Gastroesophageal sphincter (tissue), 4 donors: ENCODE measurements at regions not wholly inside any gene's neighbourhood (a gene's known extent, or its start where the extent isn't known, plus 50 kb on each side); places are given as distances from the start of the nearest gene placed in this dataset.

Experiments
- ATAC-seq: fragments of 150-250 bp; one replicate; pipeline ENCODE4 v1.9.1; 2016; ENCODE audit warnings: mild to moderate bottlenecking, moderate library complexity
- H3K27ac ChIP-seq, 4 donors: fragments of 200-600 bp; sonication (generic) in 3 of 4; 1 replicate in 3 of 4; 2 replicates in 1 of 4; pipeline ENCODE4 v1.5.1; 2016 to 2019
- H3K27me3 ChIP-seq: fragments of 200-600 bp; sonication (generic); one replicate; pipeline ENCODE4 v1.5.1; 2019
- H3K36me3 ChIP-seq, 2 donors: fragments of 200-600 bp; sonication (generic); one replicate each; pipeline ENCODE4 v1.5.1; 2019; ENCODE audit warnings: control low read depth in 1 of 2
- H3K4me1 ChIP-seq, 3 donors: fragments of 200-600 bp; sonication (generic); 1 replicate in 2 of 3; 2 replicates in 1 of 3; pipeline ENCODE4 v1.5.1; 2016 to 2019; ENCODE audit warnings: control low read depth in 2 of 3
- H3K4me3 ChIP-seq, 2 donors: fragments of 200-600 bp; sonication (generic); one replicate each; pipeline ENCODE4 v1.5.1; 2019; ENCODE audit warnings: mild to moderate bottlenecking in 1 of 2, moderate library complexity in 1 of 2
- H3K9me3 ChIP-seq, 3 donors: fragments of 200-600 bp; sonication (generic); one replicate each; pipeline ENCODE4 v1.5.1; 2017 to 2019; ENCODE audit warnings: control low read depth in 2 of 3
- EP300 ChIP-seq: sonication (generic); formaldehyde crosslinking; IDR thresholded peaks from one replicate; pipeline ENCODE4 v1.6.1; 2017; ENCODE audit warnings: antibody characterized with exemption, mild to moderate bottlenecking
- POLR2A ChIP-seq, 2 donors: fragments of 450-650 bp; IDR thresholded peaks; one replicate each; pipeline ENCODE4 v1.6.1; 2017; ENCODE audit warnings: antibody characterized with exemption in 2 of 2, mild to moderate bottlenecking in 2 of 2, moderate library complexity in 1 of 2
- POLR2AphosphoS5 ChIP-seq: sonication (generic); formaldehyde crosslinking; IDR thresholded peaks from one replicate; pipeline ENCODE4 v1.6.1; 2017; ENCODE audit warnings: antibody characterized with exemption
- WGBS, 2 donors: methylation state at CpG; one replicate each; pipeline ENCODE4 v1.1.5; 2018; ENCODE audit warnings: low coverage in 1 of 2; 5-methylcytosine and 5-hydroxymethylcytosine counted together
- TF ChIP-seq, protein P1 (sequence below), 4 experiments: fragments of 200-600 bp in 2 of 4; fragments of 450-650 bp in 2 of 4; sonication (generic) in 1 of 4; IDR thresholded peaks; one replicate each; pipeline ENCODE4 v1.5.1; 2017 to 2019; ENCODE audit warnings: antibody characterized with exemption in 4 of 4, mild to moderate bottlenecking in 2 of 4, moderate library complexity in 2 of 4

DNA sequence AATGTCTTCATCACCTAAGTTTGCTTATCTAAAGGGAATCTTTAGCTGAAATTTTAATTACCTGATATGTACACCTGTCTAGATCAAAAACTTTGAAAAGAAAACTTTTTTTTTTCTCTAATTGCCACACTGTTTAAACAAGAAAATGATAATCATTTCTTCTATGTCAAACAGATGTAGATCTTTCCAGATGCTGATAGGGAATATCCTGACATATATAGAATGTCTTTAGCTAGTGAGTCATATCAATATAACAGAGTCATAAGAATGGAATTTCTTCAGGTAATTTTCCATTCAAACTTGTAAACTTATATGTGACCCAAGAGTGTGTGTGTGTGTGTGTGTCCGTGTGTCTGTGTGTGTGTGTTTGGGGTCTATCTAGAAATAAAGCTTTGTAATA is 271.9 kb downstream of the GPM6A start:
- peaks cover 0 to 10% (median 0%) of the 10 kb centered on the region in 3 donors for H3K9me3 ChIP-seq
- no peak for TF ChIP-seq POLR2AphosphoS5
- WGBS, 2 donors: 79 to 95% methylated on average over 1 of the region's 1 CpG
- H3K27me3 ChIP-seq: no peaks in the 10 kb centered on the region
- no peak overlapping the region for H3K4me3 ChIP-seq
- no peak for ATAC-seq
- no peaks in the 10 kb centered on the region for H3K36me3 ChIP-seq
- H3K27ac ChIP-seq: no peak overlapping the region
- H3K4me1 ChIP-seq: peaks cover 0 to 6% (median 0%) of the 10 kb centered on the region in 3 donors

DNA sequence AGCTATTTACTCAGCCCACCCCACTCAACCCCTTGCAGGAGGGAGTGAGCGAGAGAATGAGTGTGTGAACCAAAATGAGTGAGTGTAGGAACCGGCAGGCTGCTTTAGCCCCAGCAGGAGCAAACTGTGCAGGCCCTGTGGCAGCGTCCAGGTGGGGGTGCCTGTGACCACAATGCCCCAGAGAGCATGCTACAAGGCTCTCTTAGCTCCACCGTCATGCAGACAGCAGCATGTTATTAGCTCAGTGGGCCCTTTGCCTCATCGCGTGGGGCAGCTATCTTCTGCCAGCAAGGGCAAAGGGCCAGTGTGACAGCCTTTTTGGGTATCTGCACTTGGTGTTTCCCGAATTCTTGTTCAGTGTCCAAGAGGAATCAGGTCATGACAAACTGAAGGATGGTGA is 271.3 kb downstream of the GPM6A start:
- TF ChIP-seq POLR2A (IDR thresholded peaks at IDR 0.05): no peak
- Histone ChIP-seq H3K27ac (no peak overlapping the region), H3K4me3 (no peak overlapping the region), H3K36me3 (no peaks in the 10 kb centered on the region), H3K4me1 (peaks cover 0 to 6% (median 0%) of the 10 kb centered on the region in 3 donors), H3K9me3 (peaks cover 0 to 10% (median 0%) of the 10 kb centered on the region in 3 donors), H3K27me3 (no peaks in the 10 kb centered on the region)
- ATAC-seq: no peak
- WGBS, 2 donors: 83 to 94% methylated on average over 1 to 4 of the region's 7 CpGs

DNA sequence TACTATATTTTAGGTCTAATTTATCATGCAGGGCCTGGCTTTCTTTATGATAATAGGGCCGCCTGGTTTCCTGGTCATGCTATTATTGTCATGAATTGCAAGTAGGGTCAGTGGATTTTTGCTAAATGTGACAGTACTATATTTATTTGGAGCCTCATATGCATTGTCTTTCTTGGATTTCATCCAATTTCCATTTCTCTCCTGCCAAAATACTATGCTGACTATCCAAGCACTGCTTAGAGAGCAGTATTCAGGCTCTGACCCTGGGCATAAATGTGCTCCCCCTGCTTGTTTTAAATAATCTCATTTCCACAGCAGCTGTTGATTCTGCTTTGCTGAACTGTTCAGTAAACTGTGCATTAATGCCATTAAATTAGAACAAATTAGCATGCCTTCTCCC is 269.3 kb downstream of the GPM6A start:
- H3K27ac ChIP-seq: no peak overlapping the region
- no peak for ATAC-seq
- H3K9me3 ChIP-seq: peaks cover 0 to 10% (median 0%) of the 10 kb centered on the region in 3 donors
- H3K36me3 ChIP-seq: no peaks in the 10 kb centered on the region
- H3K4me1 ChIP-seq: peaks cover 0 to 6% (median 0%) of the 10 kb centered on the region in 3 donors
- WGBS, 2 donors: 0 to 50% methylated on average over 1 of the region's 1 CpG
- no peak overlapping the region for H3K4me3 ChIP-seq
- no peak for TF ChIP-seq EP300
- no peak for TF ChIP-seq POLR2A (IDR thresholded peaks at IDR 0.05)
- TF ChIP-seq, protein P1, sequence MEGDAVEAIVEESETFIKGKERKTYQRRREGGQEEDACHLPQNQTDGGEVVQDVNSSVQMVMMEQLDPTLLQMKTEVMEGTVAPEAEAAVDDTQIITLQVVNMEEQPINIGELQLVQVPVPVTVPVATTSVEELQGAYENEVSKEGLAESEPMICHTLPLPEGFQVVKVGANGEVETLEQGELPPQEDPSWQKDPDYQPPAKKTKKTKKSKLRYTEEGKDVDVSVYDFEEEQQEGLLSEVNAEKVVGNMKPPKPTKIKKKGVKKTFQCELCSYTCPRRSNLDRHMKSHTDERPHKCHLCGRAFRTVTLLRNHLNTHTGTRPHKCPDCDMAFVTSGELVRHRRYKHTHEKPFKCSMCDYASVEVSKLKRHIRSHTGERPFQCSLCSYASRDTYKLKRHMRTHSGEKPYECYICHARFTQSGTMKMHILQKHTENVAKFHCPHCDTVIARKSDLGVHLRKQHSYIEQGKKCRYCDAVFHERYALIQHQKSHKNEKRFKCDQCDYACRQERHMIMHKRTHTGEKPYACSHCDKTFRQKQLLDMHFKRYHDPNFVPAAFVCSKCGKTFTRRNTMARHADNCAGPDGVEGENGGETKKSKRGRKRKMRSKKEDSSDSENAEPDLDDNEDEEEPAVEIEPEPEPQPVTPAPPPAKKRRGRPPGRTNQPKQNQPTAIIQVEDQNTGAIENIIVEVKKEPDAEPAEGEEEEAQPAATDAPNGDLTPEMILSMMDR (IDR thresholded peaks at IDR 0.05): no peak
- TF ChIP-seq POLR2AphosphoS5: no peak
- no peaks in the 10 kb centered on the region for H3K27me3 ChIP-seq

DNA sequence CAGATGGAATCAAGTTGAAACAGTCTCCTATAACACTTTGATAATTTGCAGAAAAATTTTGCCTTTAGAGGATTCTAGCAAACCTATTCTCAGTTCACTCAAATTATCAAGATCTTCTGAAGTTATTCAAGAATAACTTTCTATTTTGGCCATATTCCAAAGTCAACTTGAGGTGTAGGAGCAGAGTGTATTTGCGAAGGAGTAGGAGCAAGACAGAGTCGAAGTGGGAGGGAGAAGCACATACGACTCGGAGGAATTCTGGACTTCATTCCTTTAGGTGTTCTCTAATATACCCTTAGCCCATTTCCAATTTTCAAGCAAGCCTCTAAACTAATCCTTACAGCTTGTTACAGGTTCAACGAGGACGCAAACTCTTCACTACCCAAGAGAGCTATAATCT is 252.9 kb downstream of the GPM6A start:
- 66 to 80% methylated on average over 6 of the region's 6 CpGs for WGBS, 2 donors
- H3K27me3 ChIP-seq: no peaks in the 10 kb centered on the region

DNA sequence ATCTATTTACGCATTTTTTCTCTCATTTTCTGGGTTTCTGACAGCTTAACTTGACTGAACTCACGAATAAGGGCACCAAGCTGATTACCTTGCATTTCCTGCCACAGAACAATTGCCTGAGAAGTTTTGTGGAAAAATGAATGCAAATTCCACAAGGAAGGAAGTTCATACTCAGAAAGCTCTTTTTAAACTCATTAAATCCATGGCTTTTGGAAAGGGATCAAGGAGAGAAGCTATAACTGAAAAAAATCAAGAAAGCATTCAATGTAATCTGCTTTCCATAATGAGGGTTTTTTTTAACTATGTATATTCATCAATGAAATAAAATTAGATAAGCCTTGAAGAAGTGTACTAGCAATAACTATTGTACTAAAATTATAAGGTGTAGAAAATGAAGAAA is 252.5 kb downstream of the GPM6A start:
- Histone ChIP-seq H3K9me3 (no peaks in the 10 kb centered on the region), H3K36me3 (no peaks in the 10 kb centered on the region), H3K27me3 (no peaks in the 10 kb centered on the region), H3K27ac (no peak overlapping the region), H3K4me1 (peaks cover 0 to 9% (median 0%) of the 10 kb centered on the region in 3 donors), H3K4me3 (no peak overlapping the region)
- TF ChIP-seq EP300 (no peak), POLR2A (IDR thresholded peaks at IDR 0.05) (no peak), POLR2AphosphoS5 (no peak)
- TF ChIP-seq, protein P1 (IDR thresholded peaks at IDR 0.05): no peak
- 71 to 92% methylated on average over 2 of the region's 2 CpGs for WGBS, 2 donors
- no peak for ATAC-seq

More for the DNA sequence above, 252.9 kb downstream of the GPM6A start:
- Histone ChIP-seq H3K4me1 (peaks cover 0 to 9% (median 0%) of the 10 kb centered on the region in 3 donors), H3K36me3 (no peaks in the 10 kb centered on the region), H3K27ac (no peak overlapping the region), H3K9me3 (no peaks in the 10 kb centered on the region), H3K4me3 (no peak overlapping the region)
- TF ChIP-seq, protein P1 (IDR thresholded peaks at IDR 0.05): no peak
- TF ChIP-seq EP300 (no peak), POLR2AphosphoS5 (no peak)
- no peak for ATAC-seq

DNA sequence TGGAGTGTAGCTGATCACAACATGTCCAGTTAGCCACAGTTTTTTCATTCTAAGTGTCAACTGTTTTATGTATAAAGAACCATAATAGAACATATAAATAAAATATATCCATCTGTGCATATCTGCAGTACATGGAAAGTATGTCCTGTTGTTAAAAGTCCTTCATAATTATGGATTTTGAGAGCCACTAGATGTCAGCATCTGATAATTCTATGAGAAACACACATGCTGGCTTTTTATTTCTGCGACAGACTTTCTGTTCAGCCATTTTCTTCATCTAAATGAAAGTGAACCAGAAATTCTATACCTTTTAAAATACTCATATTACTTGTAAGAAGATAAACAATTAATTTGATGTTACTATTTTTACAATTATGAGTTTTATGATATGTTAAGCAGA is 251.5 kb downstream of the GPM6A start:
- no peaks in the 10 kb centered on the region for H3K9me3 ChIP-seq
- 9 to 22% methylated on average over 1 of the region's 1 CpG for whole genome bisulfite sequencing, 2 donors
- TF ChIP-seq, protein P1 (IDR thresholded peaks at IDR 0.05): peak; percentile 35 to 61 (median 52)
- no peak for TF ChIP-seq EP300
- H3K27me3 ChIP-seq: no peaks in the 10 kb centered on the region
- H3K36me3 ChIP-seq: no peaks in the 10 kb centered on the region
- H3K27ac ChIP-seq: no peak overlapping the region
- ATAC-seq: no peak
- H3K4me3 ChIP-seq: no peak overlapping the region
- peaks cover 0 to 9% (median 0%) of the 10 kb centered on the region in 3 donors for H3K4me1 ChIP-seq
